Ishikawa (cell line): ENCODE measurements at regions not wholly inside any gene's neighbourhood (a gene's known extent, or its start where the extent isn't known, plus 50 kb on each side); places are given as distances from the start of the nearest gene placed in this dataset.

ENCODE experiments used
- CEBPB ChIP-seq: IDR thresholded peaks from 2 replicates; pipeline ENCODE4 v1.6.1; 2012
- CREB1 ChIP-seq: IDR thresholded peaks from 2 replicates; pipeline ENCODE4 v1.6.1; 2012; ENCODE audit warnings: low read depth
- EGR1 ChIP-seq: IDR thresholded peaks from 2 replicates; pipeline ENCODE4 v1.6.1; 2012
- EP300 ChIP-seq: IDR thresholded peaks from 2 replicates; pipeline ENCODE4 v1.6.1; 2012; ENCODE audit warnings: borderline replicate concordance
- FOXM1 ChIP-seq: IDR thresholded peaks from 2 replicates; pipeline ENCODE4 v1.6.1; 2012; ENCODE audit warnings: low read depth, borderline replicate concordance
- NFIC ChIP-seq: IDR thresholded peaks from 2 replicates; pipeline ENCODE4 v1.6.1; 2012
- RAD21 ChIP-seq: IDR thresholded peaks from 2 replicates; pipeline ENCODE4 v1.6.1; 2012; ENCODE audit warnings: low read depth
- TAF1 ChIP-seq: IDR thresholded peaks from 2 replicates; pipeline ENCODE4 v1.6.1; 2012; ENCODE audit warnings: low read depth, mild to moderate bottlenecking
- TCF12 ChIP-seq: IDR thresholded peaks from 2 replicates; pipeline ENCODE4 v1.6.1; 2012; ENCODE audit warnings: low read depth
- TEAD4 ChIP-seq: IDR thresholded peaks from 2 replicates; pipeline ENCODE4 v1.6.1; 2012
- YY1 ChIP-seq: IDR thresholded peaks from 2 replicates; pipeline ENCODE4 v1.6.1; 2012; ENCODE audit warnings: low read depth
- ZBTB7A ChIP-seq: IDR thresholded peaks from 2 replicates; pipeline ENCODE4 v1.6.1; 2012; ENCODE audit warnings: low read depth
- TF ChIP-seq, protein P1 (sequence below): IDR thresholded peaks from 2 replicates; pipeline ENCODE4 v1.6.1; 2012
- TF ChIP-seq, protein P2 (sequence below): IDR thresholded peaks from 2 replicates; pipeline ENCODE4 v1.6.1; 2012; ENCODE audit warnings: low read depth, mild to moderate bottlenecking
- TF ChIP-seq, protein P3 (sequence below): IDR thresholded peaks from 2 replicates; pipeline ENCODE4 v1.6.1; 2012

DNA sequence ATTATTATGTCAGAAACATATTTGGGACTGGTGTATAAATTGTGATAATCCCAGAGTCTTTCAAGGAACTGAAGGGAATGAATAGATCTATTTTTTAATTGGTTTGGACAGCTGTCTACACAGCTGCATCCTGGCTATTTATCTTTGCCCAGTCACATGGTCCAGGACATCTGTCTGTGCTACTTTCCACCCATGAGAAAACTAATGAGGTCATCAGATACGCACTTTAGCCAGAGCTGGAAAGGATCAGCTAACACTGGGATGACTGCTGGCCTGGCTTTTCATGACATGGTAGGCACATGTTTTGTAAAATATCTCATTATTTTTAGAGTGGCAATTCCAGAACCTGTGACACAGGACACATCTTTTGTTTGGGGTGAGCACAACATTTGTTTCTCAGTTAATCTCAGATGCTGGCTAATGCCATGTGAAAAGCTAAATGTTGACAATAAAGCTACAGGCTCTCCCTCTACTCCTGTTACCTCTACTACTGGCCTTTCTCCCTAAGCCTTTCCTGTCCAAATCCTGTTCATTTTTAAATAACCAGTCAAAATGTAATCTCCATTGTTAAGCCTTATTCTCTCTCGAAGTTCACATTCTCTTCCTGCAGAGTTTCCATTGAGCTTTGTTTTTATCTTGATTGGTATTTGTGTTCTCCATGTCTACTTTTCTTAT is 500.7 kb downstream of the RIT2 start:
- TF ChIP-seq, protein P1, sequence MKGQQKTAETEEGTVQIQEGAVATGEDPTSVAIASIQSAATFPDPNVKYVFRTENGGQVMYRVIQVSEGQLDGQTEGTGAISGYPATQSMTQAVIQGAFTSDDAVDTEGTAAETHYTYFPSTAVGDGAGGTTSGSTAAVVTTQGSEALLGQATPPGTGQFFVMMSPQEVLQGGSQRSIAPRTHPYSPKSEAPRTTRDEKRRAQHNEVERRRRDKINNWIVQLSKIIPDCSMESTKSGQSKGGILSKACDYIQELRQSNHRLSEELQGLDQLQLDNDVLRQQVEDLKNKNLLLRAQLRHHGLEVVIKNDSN, result no peak
- TF ChIP-seq TEAD4 (no peak), EP300 (no peak)

DNA sequence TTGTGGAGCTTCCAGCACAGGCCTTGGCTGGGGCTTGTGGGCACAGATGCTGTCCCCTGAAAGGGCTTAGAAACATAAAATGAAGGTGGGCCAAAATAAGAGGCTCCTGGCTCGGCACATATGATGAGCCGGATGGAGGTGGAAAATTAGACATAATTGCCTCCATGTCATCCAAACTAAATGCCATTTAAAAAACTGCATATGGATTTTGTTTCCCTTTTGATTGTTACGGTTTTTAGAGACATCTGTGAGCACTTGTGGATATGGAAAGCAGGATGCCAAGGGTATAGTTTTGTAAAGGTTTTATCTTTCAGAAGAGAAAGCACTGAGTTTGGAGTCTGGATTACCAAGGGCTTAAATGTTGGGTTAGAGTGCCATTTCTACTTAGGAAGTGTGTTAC is 498.3 kb downstream of the RIT2 start:
- TF ChIP-seq YY1 (no peak), CREB1 (no peak), TAF1 (no peak), CEBPB (no peak)
- TF ChIP-seq, protein P2, sequence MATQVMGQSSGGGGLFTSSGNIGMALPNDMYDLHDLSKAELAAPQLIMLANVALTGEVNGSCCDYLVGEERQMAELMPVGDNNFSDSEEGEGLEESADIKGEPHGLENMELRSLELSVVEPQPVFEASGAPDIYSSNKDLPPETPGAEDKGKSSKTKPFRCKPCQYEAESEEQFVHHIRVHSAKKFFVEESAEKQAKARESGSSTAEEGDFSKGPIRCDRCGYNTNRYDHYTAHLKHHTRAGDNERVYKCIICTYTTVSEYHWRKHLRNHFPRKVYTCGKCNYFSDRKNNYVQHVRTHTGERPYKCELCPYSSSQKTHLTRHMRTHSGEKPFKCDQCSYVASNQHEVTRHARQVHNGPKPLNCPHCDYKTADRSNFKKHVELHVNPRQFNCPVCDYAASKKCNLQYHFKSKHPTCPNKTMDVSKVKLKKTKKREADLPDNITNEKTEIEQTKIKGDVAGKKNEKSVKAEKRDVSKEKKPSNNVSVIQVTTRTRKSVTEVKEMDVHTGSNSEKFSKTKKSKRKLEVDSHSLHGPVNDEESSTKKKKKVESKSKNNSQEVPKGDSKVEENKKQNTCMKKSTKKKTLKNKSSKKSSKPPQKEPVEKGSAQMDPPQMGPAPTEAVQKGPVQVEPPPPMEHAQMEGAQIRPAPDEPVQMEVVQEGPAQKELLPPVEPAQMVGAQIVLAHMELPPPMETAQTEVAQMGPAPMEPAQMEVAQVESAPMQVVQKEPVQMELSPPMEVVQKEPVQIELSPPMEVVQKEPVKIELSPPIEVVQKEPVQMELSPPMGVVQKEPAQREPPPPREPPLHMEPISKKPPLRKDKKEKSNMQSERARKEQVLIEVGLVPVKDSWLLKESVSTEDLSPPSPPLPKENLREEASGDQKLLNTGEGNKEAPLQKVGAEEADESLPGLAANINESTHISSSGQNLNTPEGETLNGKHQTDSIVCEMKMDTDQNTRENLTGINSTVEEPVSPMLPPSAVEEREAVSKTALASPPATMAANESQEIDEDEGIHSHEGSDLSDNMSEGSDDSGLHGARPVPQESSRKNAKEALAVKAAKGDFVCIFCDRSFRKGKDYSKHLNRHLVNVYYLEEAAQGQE, result no peak

DNA sequence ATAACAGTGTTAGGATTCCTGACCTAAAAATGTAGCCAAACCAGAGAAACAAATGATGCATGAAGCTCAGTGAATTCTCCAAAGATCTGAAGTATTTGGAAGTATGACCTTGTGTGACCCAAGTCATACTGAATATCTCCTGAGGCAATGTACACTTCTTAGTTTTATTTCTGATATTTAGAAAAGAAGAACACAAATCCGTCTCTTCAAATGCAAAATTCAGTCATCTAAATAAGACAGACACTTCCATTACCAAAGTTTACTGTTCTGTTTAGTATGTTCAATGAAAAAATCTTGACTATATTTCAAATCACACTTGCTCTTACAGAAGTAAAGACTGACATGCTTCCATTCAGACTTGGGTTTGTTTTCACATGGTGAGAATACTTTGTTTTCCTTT is 495.7 kb downstream of the RIT2 start:
- no peak for TF ChIP-seq FOXM1
- no peak for TF ChIP-seq TEAD4
- no peak for TF ChIP-seq EP300
- TF ChIP-seq, protein P1, result no peak
- no peak for TF ChIP-seq NFIC
- TF ChIP-seq CREB1, result no peak
- TF ChIP-seq TAF1, result no peak
- TF ChIP-seq CEBPB, result no peak

DNA sequence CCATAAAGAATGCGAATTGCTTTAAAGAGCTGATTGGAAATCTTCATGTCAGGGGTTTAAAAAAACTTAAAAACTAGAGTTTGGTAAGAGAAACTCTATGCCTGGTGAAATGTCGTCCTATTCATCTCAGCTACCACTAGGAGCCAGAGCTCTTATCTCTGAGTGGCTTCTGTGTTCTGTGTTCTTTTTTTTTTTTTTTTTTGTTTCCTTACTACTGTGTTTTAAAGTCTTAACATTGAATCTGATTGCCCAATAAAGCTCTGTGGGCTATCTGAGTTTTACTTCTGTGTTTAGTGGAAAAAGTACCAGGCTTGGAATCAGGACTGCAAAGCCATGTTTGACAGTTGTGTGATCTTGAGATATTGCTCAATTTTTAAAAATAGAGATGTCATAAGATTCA is 494.8 kb downstream of the RIT2 start:
- no peak for TF ChIP-seq NFIC
- TF ChIP-seq, protein P1, result no peak
- no peak for TF ChIP-seq TAF1
- TF ChIP-seq CEBPB, result no peak
- TF ChIP-seq, protein P3, sequence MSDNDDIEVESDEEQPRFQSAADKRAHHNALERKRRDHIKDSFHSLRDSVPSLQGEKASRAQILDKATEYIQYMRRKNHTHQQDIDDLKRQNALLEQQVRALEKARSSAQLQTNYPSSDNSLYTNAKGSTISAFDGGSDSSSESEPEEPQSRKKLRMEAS, result no peak
- no peak for TF ChIP-seq CREB1
- TF ChIP-seq FOXM1, result no peak
- TF ChIP-seq TCF12, result no peak
- TF ChIP-seq ZBTB7A, result no peak
- no peak for TF ChIP-seq YY1
- TF ChIP-seq EP300, result no peak
- TF ChIP-seq RAD21, result no peak

DNA sequence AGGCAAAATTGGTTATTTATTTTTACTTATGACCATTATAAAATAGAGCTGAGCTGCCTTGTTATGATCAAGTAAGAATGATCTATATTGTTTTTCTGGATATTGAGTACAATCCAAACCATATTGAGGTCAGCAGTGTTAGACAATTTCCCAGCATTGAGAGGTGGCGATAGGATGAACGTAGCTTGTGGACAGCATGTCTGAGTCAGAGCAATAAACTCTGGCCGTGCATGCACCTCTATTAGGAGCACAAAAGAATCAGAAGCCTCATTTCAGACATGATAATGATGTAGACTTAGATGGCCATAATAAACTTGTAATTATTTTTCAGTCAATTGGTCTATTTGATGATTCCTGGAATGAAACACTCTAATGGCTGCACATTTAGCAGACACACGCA is 491.6 kb downstream of the RIT2 start:
- TF ChIP-seq, protein P2, result no peak
- no peak for TF ChIP-seq CEBPB
- TF ChIP-seq, protein P1, result no peak
- no peak for TF ChIP-seq TCF12

DNA sequence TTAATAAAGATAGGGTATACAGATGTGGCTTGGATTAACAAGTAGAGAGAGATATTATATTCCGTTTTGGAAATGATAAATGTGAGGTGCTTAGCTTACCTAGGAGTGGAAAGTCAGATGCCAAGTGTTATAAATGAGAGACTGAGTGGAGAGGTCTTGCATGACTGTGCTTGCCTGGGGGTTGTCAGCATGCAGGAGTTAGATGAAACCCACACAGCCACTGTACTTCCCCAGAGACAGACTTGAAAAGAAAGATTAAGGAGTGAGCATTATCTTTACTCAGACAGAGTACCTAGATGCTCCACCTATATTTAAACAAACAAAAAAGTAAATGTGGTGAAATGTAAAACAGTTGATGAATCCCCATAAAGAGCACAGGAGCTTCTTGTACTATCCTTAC is 482.7 kb downstream of the RIT2 start:
- TF ChIP-seq TAF1, result no peak
- TF ChIP-seq YY1, result no peak
- no peak for TF ChIP-seq ZBTB7A
- no peak for TF ChIP-seq EGR1
- TF ChIP-seq TEAD4, result no peak
- TF ChIP-seq CEBPB, result no peak
